ENCODE measurements at regions not wholly inside any gene's neighbourhood (a gene's known extent, or its start where the extent isn't known, plus 50 kb on each side); places are given as distances from the start of the nearest gene placed in this dataset.

DNA sequence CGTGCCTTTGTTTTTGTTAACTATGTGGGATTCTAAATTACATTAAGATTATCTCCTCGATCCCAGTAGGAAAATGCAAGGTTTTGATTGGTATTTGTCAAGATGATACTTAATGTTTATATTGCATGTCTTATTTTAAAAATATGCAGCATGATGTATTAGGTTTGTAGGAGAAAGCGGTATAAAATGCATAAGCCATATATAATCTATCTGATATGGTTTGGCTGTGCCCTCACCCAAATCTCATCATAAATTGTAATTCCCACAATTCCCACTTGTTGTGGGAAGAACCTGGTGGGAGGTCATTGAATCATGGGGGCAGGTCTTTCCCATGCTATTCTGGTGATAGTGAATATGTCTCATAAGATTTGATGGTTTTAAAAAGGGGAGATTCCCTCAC is 198.1 kb upstream of the NCAM2 start:
- TF ChIP-seq, protein P1, sequence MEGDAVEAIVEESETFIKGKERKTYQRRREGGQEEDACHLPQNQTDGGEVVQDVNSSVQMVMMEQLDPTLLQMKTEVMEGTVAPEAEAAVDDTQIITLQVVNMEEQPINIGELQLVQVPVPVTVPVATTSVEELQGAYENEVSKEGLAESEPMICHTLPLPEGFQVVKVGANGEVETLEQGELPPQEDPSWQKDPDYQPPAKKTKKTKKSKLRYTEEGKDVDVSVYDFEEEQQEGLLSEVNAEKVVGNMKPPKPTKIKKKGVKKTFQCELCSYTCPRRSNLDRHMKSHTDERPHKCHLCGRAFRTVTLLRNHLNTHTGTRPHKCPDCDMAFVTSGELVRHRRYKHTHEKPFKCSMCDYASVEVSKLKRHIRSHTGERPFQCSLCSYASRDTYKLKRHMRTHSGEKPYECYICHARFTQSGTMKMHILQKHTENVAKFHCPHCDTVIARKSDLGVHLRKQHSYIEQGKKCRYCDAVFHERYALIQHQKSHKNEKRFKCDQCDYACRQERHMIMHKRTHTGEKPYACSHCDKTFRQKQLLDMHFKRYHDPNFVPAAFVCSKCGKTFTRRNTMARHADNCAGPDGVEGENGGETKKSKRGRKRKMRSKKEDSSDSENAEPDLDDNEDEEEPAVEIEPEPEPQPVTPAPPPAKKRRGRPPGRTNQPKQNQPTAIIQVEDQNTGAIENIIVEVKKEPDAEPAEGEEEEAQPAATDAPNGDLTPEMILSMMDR (IDR thresholded peaks at IDR 0.05) = no peak
- no peak for TF ChIP-seq POLR2A (IDR thresholded peaks at IDR 0.05)
- no peak for DNase-seq
- intact Hi-C loops (cut with DNase I) = loop anchor here in 1 of 10 donors (10.0 kb wide), 1 partner anchor 65 kb away; no protein-coding TSS in a partner anchor
- H3K27ac ChIP-seq = no peak overlapping the region
- H3K9me3 ChIP-seq = peaks cover 0 to 2% (median 0%) of the 10 kb centered on the region in 12 donors
- WGBS, 4 donors = 80 to 87% (median 84%) methylated on average over 3 of the region's 3 CpGs
- ATAC-seq = no peak
- H3K4me3 ChIP-seq = no peak overlapping the region
- H3K36me3 ChIP-seq = no peaks in the 10 kb centered on the region
- H3K27me3 ChIP-seq = no peaks in the 10 kb centered on the region
- no peaks in the 10 kb centered on the region for H3K4me1 ChIP-seq

DNA sequence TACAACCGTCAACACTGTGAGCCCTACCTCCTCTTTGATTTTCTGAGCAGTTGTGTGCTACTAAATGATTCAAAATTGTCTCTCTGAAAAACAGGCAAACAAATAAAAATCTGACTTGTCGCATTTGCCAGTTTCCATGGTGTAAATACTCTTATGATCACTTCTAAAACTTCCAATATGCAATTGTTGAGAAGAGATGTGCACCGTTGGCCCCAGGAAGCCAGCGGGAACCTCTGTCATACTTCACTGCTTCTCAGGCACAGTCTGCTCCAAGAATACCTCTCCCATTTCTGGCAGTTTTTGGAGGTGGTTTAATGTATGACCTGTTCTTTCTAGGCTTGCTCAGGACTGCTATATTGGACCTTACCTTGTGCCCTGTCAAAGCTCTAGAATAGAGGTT is 196.0 kb upstream of the NCAM2 start:
- 88 to 92% (median 89%) methylated on average over 4 of the region's 4 CpGs for WGBS, 4 donors
- Histone ChIP-seq H3K27ac (no peak overlapping the region), H3K36me3 (no peaks in the 10 kb centered on the region), H3K4me1 (no peaks in the 10 kb centered on the region), H3K4me3 (no peak overlapping the region), H3K9me3 (peaks cover 0 to 7% (median 0%) of the 10 kb centered on the region in 12 donors), H3K27me3 (no peaks in the 10 kb centered on the region)
- DNase-seq (no peak), ATAC-seq (no peak)
- intact Hi-C loops (cut with DNase I) = loop anchor here in 1 of 10 donors (10.0 kb wide), 1 partner anchor 63 kb away; no protein-coding TSS in a partner anchor
- TF ChIP-seq POLR2A (IDR thresholded peaks at IDR 0.05) = no peak
- TF ChIP-seq, protein P1 (IDR thresholded peaks at IDR 0.05) = no peak

DNA sequence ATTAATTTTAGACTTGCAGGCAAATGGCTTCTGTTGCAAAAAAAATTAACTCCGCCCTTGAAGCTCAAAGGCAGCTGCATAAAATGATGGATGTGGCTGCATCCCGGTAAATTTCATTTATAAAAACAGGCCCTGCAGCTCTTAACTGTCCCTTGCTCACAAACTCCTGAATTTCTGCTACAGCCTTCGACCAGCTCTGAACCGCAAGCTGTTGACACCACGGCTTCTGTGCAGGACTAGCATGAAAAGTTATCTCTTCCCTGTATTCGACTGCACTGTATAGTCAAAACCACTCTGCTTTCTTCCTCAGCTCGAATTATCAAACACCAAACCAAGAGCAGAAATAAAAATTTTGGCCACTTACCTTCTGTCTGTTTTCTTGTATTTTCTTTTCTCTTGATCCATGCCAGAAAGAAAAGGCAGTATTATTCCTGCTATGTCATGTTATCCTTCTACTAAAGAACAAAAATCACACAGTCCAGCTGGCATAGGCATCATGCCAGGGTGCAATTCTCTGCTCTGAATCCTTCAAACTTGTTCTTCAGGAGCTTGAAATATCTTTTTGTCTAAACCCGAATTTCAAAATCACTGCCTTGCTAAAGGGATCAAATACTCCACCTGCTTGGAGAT is 195.5 kb upstream of the NCAM2 start:
- Histone ChIP-seq H3K4me3 (no peak overlapping the region), H3K36me3 (no peaks in the 10 kb centered on the region), H3K9me3 (peaks cover 0 to 7% (median 0%) of the 10 kb centered on the region in 12 donors), H3K27me3 (no peaks in the 10 kb centered on the region), H3K4me1 (no peaks in the 10 kb centered on the region), H3K27ac (no peak overlapping the region)
- WGBS, 4 donors = 66 to 70% (median 68%) methylated on average over 8 of the region's 8 CpGs
- intact Hi-C loops (cut with DNase I) = loop anchor here in 1 of 10 donors (10.0 kb wide), 1 partner anchor 62 kb away; no protein-coding TSS in a partner anchor
- DNase-seq (no peak), ATAC-seq (no peak)
- no peak for TF ChIP-seq POLR2A (IDR thresholded peaks at IDR 0.05)
- TF ChIP-seq, protein P1 (IDR thresholded peaks at IDR 0.05) = no peak

DNA sequence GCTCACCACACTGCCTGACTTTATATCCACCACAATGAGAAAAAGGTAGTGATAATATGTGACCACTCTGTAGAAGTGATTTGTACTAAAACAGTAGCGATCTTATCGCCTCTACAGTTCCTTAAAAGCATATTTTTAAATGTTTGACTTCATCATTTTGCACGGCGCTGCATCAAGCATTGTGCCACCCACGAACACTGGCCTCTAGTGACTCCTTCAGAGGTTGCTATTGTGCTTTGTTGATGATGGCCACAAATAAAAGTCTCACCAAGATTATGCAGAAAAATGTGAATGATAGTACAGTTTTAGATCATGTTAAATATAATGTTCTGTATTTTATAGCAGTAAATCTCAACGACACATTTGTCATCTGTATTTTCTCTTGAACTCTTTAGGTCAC is 186.5 kb upstream of the NCAM2 start:
- ATAC-seq = no peak
- DNase-seq = no peak
- Histone ChIP-seq H3K9me3 (peaks cover 0 to 5% (median 0%) of the 10 kb centered on the region in 12 donors), H3K27ac (no peak overlapping the region), H3K4me3 (no peak overlapping the region), H3K4me1 (no peaks in the 10 kb centered on the region), H3K27me3 (no peaks in the 10 kb centered on the region), H3K36me3 (no peaks in the 10 kb centered on the region)
- TF ChIP-seq, protein P1 (IDR thresholded peaks at IDR 0.05) = no peak
- TF ChIP-seq POLR2A (IDR thresholded peaks at IDR 0.05) = no peak
- 75 to 85% (median 82%) methylated on average over 6 of the region's 6 CpGs for WGBS, 4 donors
- intact Hi-C loops (cut with DNase I) = loop anchor here in 1 of 10 donors (10.0 kb wide), 1 partner anchor 63 kb away; no protein-coding TSS in a partner anchor

Measured in heart left ventricle (tissue), 16 donors.